ENCODE measurements at regions not wholly inside any gene's neighbourhood (a gene's known extent, or its start where the extent isn't known, plus 50 kb on each side); places are given as distances from the start of the nearest gene placed in this dataset.

- TF ChIP-seq CTCF (conservative IDR thresholded peaks at IDR 0.05) (no peak), ZFX (IDR thresholded peaks at IDR 0.05) (no peak)
Observed at GRCh38 chr6:166024252-166024651, 143.4 kb downstream of the TBXT start.
